Skin of body (tissue), 1 donor: ENCODE measurements at regions not wholly inside any gene's neighbourhood (a gene's known extent, or its start where the extent isn't known, plus 50 kb on each side); places are given as distances from the start of the nearest gene placed in this dataset.
"Not testable (repeated sequence)": the region's sequence is repeated elsewhere in the genome, so short reads cannot be mapped to it uniquely, and the experiment has no call there.

Source experiments
- DNase-seq: peaks from one replicate; lab custom pipeline; 2025; lab: John Stamatoyannopoulos, UW

DNA sequence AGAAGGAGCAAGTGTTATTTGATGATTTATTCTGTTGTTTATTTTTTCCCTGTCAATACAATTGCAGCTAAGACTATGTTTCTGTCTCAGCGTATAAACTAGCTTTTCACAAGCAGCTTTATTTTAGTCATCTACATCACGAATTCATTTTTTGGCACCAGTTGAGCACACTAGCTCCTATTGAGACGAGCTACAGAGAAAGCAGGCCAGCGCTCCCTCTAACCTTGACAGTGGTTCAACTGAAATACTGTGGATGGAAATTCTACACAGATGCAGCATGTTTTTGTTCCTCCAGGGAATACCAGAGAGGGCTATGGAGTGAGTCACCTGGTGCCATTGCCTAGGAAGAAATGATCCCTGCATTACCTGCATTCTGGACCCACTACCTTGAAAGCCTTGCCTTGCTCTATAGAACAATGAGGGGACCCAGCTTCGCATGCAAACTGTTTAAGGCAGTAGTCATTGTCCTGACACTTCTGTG, 108.2 kb upstream of the ARHGAP42 start:
- DNase-seq, result no peak

DNA sequence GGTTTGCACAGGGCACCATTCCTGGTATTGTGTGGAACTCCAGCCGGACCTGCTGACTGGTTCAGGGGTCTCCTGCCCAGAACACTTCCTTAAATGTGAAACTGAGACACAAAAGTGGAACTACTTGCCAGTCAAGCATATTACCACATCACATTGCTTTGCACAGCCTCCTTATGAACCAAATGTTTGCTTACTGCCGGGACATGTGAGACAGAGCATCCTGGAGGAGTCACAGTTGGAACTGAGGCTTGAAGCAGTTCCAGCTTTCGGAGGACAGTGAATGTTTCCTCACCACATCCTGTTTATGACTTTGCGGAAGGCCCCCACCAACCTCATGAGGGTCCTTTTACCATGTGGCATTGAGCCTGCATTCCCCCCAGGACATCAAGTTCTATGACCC, 105.8 kb upstream of the ARHGAP42 start:
- no peak for DNase-seq

DNA sequence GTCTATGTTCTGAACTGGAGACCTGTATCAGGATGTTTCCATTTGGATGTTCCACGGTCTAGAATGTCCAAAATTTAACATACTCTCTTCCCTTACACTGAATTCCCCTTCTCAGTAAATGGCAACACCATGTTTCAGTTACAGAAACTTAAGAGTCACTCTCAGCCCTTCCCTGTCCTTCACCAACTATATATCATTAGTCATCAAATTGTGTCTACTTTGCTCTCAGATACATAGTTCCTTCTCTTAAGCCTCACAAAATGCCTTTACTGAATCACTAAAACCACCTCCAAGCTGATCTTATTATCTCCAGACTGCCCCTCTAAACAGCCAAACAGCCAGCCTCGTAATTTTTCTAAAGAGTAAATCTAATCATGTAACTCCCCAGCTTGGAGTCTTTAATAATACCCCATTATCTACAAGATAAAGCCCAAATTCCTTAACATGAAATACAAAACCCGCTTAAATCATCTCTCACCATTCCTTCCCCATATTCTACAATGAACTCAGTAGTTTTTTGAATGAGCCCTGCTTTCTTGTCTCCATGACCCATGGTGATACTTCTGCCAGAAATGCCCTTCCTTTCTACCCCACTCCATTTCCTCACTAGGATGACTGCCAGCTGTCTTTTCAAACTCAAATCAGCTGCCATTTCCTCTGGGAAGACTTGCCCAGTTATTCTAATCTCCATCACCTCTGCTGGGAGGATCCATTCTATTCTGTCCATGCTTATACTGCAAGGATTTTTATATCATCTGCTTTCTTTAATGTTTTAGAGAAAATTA, 102.7 kb upstream of the ARHGAP42 start:
- DNase-seq, result no peak

DNA sequence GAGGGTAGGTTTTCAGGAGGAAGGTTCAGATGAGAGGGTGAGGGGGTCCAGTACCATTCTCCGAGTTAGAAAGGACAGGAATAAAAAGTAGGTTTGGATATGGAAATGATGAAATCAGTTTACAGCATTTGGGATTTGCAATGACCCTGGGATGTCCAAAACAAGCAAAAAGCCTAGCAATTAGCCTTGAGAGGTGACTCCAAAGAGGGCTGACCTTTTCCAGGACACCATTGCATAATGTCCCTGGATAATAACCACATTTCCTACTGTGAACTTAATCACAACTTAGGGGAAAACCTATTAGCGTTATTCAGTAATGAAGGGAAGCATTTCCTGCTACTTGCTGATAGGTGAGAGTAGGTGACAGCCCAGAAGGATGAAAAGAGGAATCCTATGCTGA, 101.4 kb upstream of the ARHGAP42 start:
- DNase-seq, result no peak

DNA sequence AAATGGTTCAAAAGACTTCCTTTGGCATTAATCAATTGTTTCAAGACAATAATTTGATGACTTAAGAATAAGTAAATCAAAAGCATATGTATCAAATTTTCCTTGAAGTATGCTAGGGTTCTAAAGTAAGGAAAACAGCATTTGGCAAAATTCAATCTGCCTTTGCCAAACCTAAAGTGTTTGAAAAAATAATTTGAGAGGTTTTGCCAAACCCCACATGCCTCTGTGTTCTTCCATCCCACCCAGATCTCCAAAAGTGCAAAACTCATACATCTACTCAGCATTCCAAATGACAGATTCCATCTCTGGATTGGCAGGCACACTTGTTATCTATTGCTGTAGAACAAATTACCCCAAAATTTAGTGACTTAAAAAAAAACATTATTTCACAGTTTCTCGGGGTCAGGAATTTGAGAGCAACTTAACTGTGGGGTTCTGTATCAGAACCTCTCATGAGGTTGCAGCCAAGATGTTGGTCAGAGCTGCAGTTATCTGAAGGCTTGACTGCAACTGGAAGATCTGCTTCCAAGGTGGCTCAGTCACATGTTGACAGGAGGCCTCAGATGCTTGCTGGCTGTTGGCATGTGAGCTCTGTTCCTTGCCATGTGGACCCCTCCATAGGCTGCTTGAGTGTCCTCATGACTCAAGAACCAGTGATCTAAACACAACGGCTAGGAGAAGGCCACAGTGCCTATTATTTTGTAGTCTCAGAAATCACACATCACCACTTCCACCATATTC, 100.6 kb upstream of the ARHGAP42 start:
- peak; percentile 50 for DNase-seq

DNA sequence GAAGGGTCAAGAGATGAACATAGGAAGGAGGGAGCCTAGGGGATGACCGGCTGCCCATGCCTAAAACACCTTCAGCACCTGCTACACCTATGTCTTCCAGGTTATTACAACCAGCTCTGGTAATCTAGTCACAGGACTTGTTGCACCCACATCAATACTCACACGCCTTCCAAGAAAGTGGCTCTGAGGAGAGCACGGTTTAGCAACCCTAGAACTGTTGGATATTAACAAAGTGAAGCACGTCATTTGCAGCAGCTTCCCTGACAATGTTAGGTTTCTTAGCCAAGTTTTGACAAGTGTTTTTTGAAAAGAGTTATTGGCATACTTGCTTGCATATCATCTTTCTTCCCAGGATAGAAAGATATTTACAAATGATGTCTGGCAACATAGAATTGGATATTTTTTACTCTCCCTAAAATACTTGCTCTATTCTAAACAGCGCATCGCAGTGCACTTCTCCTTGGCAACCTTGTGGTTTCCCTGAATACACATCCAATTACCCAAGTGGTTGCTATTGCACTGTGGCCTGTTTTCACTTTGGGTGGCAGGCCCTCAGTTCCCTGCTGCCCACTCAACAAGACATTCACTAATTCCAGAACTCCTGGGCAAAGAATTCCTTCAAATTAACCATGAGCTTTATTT, 94.3 kb upstream of the ARHGAP42 start:
- DNase-seq, result peak; percentile 49

DNA sequence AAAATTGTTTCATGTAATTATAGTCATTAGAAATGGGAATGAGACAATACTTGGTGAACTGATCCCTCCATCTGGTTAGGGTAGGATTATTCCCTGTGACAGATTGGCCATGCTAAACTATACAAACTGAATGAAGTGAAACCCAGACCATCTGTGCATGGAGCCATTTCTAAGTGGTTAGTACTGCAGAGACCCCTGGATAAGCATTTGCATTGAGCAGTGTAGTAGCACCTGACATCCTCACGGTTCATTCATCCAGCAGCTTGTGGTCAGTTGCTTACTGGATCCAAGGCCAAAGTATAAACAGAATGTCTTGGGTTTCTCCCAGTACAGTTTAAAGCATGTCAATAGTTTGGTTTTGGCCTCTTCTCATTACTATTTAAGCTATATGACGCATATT, 93.8 kb upstream of the ARHGAP42 start:
- DNase-seq, result no peak

DNA sequence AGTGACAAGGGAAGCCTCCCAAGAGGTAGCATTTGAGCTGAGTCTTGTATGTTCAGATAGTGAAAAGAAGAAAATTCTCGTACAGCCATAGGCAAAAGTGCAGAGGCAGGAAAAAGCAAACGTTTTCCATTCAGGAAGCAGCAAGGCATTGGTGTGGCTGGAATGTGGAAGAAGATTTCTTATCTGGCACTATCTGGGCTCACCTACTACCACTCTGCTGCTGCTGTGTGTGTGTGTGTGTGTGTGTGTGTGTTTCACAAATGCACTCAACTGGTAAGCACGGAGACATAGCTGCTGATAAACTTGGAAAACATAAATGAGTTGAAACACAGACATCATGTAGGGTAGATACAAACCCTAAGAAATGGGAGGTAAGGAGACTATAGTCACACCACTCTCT, 92.8 kb upstream of the ARHGAP42 start:
- DNase-seq, result no peak

DNA sequence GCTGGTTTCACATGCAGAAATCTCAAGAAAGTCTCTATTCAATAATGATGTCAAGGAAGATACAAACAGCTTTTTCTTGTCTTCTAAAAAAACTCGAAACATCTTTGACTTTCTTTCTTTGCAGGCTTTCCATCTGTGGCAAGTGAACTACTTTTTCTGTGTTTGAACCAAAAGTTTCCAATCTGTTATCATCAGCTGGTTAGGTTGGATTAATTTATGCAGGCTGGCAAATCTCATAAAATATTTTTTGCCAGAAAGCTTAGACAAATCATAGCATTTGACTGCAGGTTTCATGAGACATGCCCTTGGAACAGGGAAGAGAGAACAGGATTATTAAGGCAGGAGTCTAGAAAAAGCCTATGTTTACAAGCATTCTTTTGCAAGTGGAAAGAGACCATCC, 86.1 kb upstream of the ARHGAP42 start:
- no peak for DNase-seq

DNA sequence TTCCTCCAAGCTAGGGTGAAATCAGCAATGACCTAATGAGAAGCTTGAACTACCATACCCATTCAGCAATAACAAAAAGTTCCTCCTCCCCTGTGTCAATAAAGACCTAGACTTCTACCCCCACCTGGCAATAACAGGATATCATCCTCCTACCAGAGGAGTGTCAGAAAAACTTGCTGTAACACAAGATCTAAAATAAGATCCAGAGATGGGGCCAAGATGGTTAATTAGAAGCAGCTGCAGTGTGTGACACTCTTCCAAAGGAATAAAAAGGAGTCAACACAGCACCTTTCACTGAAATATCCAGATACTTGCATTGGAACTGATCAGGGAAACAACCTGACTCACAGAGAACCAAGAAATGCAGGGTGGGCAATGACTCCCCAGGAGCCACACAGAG, 84.4 kb upstream of the ARHGAP42 start:
- DNase-seq, result peak; percentile 53

DNA sequence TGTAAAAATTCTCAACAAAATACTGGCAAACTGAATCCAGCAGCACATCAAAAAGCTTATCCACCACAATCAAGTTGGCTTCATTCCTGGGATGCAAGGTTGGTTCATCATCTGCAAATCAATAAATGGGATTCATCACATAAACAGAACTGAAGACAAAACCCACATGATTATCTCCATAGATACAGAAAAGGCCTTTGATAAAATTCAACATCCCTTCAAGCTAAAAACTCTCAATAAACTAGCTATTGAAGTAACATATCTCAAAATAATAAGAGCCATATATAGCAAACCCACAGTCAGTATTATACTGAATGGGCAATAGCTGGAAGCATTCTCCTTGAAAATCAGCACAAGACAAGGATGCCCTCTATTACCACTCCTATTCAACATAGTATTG, 79.3 kb upstream of the ARHGAP42 start:
- DNase-seq, result not testable (repeated sequence)

DNA sequence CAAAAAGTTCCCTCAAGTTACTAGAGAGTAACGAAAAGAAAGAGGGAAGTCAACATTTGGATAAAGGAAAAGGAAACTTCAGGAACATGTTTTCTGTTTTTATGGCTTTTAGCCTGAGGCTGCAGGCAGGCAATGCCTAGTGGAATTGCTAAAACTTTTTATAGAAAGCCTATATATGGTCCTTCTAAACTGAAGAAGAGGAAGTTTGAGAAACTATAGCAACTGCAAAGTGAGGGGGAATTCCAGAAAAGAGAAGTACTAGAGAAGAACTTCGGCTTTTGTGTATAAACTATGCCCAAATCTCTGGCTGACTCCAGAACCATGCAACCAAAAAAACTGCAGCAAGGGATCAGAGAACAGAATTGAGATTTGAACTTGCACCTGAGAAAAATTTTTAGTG, 74.3 kb upstream of the ARHGAP42 start:
- DNase-seq, result no peak

DNA sequence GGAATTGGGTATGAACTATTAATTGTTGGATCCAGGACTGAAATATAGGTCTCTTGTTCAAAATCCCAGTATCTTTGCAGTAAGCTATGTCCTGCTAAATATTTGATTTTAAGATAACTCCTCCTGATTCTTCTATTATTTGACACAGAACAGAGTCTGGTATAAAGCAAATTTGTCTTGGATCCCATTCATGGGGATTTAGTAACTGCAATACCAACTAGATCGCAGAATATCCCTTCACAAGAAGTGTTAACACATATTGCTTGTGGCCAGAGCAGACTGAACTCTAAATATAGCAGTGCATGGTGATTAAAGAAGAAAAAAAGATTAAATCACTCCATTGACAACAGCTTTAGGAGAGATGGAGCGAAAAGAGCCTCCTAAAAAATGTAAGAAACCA, 68.2 kb upstream of the ARHGAP42 start:
- DNase-seq, result no peak

DNA sequence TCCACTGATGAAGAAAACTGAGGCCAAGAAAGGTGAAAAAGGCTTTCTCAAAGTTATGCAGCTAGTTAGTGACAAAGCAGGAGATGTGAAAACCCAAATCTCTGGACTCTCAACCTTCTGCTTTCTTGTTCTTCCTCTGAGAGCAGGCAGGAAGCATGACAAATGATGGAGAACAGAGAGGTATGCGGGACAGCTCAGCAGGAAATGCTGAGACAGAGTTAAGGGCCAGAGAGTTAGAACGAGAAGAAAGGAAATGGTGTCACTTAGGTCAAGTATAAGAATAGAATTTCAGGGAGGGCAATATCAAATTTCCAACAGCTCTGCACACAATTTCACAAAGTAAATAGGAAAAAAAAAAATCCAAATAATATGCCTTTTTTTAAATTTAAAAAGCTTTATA, 67.6 kb upstream of the ARHGAP42 start:
- DNase-seq, result no peak

DNA sequence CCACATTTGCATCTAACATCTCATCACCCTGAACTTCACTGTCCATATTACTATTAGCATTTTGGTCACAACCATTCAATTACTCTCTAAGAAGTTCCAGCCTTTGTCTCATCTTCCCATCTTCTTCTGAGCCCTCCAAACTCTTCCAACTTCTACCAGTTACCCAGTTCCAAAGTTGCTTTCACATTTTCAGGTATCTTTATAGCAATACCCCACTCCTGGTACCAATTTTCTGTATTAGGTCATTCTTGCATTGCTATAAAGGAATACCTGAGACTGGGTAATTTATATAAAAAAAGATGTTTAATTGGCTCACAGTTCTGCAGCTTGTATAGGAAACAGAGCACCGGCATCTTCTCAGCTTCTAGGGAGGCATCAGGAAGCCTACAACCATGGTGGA, 64.7 kb upstream of the ARHGAP42 start:
- DNase-seq, result no peak

DNA sequence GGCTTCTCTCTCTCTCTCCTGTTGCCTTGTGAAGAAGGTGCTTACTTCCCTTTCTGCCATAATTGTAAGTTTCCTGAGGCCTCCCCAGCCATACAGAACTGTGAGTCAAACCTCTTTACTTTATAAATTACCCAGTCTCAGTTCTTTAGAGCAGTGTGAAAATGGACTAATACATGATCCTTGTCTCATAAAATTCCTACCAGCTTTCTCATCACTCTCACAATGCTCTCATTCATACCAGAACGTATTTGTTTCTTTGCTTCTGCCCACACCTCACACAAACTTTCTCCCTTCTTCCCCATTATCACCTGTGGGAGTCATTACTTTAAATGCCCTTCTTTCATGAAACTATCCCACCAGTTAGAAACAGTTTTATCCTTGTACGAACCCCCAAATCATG, 62.7 kb upstream of the ARHGAP42 start:
- DNase-seq, result no peak

DNA sequence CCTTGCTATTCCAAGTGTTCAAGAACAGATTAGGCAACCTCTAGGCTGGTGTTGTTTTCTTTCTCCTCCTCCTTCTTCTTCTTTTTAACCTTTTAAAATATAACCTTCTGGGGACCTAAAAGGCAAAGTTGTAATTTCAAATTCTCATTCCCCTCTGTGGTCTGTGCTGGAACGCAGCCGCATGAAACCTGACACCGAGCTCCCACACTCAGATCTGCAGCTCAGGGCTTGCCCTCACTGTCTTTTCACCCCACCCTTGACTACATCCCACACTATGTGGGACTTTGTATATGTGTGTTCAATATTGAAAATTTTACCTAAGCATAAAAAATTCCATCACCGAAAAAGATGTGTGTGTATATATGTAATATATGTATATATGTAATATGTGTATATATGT, 62.0 kb upstream of the ARHGAP42 start:
- DNase-seq, result no peak

DNA sequence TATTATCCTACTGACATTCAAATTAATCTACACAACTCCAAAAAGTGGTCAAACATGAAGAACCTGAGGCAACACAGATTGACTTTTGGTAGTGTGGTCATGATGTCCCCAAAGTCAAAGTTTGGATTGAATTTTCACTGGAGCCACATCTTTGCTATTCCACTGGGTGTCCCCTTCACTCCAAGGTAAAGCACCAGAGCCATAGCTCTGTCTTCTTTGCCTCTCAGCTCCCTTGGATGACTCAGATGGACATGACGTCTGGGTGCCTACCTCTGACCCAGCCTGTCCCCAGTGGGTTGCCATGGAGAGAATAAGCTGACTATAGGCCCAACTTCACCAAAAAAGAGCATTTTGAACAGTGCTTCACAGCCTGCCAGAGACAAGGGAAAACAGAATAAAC, 57.4 kb upstream of the ARHGAP42 start:
- DNase-seq, result no peak

DNA sequence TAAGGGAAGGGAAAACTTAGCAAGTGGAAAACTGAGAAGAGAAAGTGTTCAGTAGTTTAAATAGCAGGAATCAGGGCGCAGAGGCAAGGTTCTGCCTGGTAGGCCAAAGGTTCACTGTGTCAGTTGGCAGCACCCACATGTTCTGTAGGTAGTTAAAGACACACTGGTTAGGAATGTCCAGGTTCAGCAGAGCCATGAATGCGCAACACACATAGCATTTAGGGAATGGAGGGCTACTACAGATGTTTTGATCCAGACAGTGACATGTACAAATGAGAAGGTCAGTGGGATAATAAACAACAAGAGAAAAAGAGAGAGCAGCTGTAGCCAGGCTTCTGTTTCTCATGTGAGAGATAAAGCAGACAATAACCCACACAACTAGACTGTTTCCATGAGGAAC, 56.2 kb upstream of the ARHGAP42 start:
- no peak for DNase-seq

DNA sequence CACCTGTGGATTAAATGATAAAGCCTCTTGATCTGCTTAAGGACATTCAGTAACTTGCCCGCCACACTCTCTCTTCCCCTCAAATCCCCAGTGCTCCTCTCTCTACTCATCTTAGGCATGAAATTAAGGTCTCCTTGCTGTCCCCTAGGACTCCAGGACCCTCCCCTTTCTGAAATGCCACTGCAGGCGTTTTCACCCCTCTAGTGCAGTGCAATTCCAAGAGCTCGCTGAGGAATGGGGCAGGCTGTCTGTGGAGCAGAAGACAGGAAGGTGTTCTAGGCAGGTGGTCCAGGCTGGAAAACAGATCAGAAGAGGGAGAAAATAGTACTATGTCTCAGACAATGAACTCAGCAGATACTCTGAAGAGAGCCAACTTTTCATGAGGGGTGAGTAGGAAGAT, 55.8 kb upstream of the ARHGAP42 start:
- no peak for DNase-seq

DNA sequence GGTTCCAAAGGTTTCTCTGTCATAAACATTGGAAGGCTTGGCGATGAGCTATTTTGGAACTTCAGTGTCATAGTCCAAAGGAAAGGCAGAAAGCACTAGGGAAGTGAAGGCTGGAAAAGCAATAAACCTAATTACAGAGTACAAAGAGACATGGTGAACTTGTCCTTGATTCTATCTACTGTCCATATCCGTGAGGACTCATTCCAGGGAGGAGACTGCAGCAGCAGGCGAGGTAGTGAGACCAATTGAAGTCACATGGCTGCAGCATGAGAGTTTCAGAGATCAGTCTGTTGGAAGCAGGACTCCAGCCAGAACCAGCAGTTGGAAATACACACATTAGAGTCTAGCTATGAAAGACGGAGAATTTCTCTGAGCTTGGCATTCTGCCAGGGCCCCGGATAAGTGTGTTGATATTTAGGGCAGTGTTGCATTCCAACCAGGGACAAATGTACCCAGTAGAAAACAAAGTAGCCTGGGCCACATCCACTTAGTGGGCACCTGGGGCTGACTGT, 54.1 kb upstream of the ARHGAP42 start:
- peak; percentile 39 for DNase-seq

DNA sequence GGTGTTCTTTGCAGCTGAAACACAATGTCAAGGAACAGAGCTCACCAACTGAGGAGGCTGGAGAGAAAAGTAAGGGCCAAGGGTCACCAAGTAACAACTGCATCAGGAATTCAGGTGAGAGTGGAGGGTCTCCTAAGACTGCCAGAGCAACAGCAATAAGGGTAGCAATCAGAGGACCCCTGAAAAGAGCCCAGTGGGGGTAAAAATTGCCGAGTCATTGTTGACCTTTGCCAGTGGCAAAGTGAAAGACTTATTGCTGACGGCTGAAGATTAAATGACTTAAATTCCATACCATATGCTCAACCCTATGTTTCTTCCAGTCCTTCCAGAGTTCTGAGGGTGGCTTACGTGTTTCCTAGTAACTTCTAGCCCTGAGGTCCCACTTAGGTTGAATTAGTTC, 51.9 kb upstream of the ARHGAP42 start:
- no peak for DNase-seq
